NCI-H2196 (cell line): ENCODE measurements at regions not wholly inside any gene's neighbourhood (a gene's known extent, or its start where the extent isn't known, plus 50 kb on each side); places are given as distances from the start of the nearest gene placed in this dataset.
"Not testable (repeated sequence)": the region's sequence is repeated elsewhere in the genome, so short reads cannot be mapped to it uniquely, and the experiment has no call there.

Experiments used
- DNase-seq: peaks from one replicate; lab custom pipeline; 2025; ENCODE audit not compliant: unreplicated experiment; lab: John Stamatoyannopoulos, UW

DNA sequence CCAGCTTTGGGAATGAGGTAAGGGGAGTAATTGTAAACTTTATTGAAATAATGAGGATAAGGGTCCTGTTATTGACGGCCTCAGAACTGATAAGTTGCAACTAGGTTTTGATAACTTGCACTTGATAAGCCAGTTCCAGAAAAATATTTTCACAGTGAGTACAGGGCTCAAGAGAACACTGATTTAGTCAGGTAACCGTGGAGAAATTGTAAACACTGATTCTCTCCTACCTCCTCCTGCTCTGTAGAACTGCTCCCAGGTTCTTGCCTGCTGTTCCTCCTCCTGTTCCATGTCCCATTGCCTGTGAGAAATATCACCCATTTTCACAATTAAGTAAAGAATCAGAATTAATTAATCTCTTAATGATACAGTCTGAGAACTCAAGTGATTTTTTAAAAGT lies 55.0 kb upstream of the CXXC4 start:
- no peak for DNase-seq

DNA sequence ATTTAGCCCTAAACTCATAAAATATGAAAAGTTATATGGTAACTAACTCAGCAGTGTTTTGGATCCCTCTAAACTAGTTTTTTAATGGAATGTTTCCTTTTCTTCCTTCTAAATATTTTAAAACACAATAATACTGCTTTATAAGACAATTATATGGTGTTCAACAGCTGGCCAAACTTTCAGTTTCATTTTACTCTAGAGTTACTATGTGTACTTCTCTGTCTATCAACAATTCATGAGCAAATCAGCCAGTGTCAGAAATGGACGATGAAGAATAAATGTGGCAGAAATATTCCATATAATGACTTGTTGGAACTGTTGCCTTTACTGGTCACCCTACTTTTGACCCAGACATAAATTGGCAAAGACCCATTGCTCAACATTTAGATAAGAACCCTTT lies 64.8 kb upstream of the CXXC4 start:
- no peak for DNase-seq

DNA sequence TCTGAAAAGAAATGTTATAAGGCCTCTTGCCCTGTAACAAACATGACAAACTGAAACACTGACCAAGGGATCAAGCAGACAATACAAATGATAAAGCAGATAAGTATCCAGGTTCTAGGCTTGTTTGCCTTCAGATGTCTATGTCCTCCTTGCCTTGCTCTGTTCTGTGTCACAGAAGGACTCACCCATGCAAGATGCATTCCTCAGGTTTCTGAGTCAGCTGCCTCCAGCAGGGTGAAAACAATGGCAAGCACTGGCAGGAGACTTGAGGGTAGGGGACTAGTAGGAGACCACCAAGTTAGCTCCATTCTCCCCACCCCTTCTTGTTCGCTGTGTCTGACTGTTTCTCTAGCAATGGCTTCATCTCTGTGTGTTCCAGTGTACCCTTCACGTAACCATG lies 76.6 kb upstream of the CXXC4 start:
- no peak for DNase-seq

GRCh38 chr4:104574371-104574770 lies 79.7 kb upstream of the CXXC4 start:
- no peak for DNase-seq

- DNase-seq = no peak
Observed at GRCh38 chr4:104575278-104575677, 80.6 kb upstream of the CXXC4 start.

DNA sequence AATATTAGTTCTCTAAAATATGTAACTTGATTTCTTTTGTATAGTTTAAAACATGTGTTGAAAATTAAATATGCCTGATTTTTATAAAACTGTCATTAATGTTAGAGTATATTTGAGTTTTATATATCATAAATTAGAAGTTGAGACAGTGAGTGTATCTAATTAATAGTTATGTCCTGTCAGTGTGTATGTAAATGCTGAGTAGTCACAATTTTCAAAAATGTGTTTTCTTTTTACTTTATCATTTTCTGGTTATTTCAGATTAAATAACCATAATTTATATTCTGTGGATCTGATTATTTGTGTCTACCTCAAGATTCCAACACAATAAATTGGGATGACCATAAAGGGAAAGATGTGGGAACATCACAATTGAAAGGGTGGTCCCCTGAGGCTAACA lies 82.7 kb upstream of the CXXC4 start:
- no peak for DNase-seq

- not testable (repeated sequence) for DNase-seq
Observed at GRCh38 chr4:104581476-104581875, 86.8 kb upstream of the CXXC4 start.

DNA sequence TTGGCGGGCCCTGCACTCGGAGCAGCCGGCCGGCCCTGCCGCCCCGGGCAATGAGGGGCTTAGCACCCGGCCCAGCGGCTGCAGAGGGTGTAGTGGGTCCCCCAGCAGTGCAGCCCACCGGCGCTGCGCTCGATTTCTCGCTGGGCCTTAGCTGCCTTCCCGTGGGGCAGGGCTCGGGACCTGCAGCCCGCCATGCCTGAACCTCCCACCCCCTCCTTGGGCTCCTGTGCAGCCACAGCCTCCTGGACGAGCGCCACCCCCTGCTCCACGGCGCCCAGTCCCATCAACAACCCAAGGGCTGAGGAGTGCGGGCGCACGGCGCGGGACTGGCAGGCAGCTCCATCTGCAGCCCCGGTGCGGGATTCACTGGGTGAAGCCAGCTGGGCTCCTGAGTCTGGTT lies 87.4 kb upstream of the CXXC4 start:
- not testable (repeated sequence) for DNase-seq

GRCh38 chr4:104589264-104589868 lies 94.7 kb upstream of the CXXC4 start:
- DNase-seq = peak; percentile 31

DNA sequence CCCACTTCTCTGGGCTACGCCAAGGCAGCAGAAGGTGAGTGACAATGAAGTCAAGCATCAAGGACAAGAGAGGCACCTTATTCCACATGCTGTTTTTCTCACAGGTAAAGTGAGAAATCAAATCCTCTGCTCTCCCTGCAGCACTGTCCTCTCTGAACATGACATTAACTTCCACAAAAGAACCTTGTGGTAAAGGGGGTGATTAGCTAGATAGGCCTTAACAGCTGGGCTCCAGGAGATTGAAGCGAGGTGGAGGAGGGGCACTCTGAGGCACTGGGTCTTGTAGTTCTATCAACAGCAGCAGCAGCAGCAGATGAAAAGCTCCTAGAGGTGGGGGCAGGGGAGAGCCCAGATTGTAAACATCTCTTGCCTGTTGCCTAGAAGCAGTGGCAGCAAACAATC lies 96.8 kb upstream of the CXXC4 start:
- DNase-seq = peak; percentile 74

- DNase-seq = peak; percentile 4
Observed at GRCh38 chr4:104592183-104592582, 97.5 kb upstream of the CXXC4 start.

- DNase-seq = no peak
Observed at GRCh38 chr4:104593019-104593418, 98.3 kb upstream of the CXXC4 start.

GRCh38 chr4:104596189-104596588 lies 101.5 kb upstream of the CXXC4 start:
- DNase-seq = no peak

GRCh38 chr4:104615496-104615895 lies 120.8 kb upstream of the CXXC4 start:
- no peak for DNase-seq

DNA sequence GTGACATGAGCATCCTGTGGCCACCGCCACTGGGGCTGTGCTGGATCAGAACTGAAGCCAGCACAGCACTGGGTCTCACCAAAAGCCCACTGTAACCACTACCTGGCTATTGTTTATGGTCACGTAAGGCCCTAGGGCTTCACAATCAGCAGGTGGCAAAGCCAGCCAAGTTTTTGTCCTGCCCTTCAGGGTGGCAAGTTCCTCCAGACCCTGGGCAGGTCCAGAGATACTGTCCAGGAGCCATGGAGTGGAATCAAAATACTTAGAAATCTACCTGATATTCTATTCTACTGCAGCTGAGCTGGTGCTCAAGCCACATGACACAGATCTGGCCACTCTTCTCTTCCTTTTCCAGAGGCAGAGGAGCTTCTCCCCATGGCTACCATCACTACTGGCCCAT lies 121.2 kb upstream of the CXXC4 start:
- DNase-seq = no peak

- no peak for DNase-seq
Observed at GRCh38 chr4:104616401-104616820, 121.7 kb upstream of the CXXC4 start.

DNA sequence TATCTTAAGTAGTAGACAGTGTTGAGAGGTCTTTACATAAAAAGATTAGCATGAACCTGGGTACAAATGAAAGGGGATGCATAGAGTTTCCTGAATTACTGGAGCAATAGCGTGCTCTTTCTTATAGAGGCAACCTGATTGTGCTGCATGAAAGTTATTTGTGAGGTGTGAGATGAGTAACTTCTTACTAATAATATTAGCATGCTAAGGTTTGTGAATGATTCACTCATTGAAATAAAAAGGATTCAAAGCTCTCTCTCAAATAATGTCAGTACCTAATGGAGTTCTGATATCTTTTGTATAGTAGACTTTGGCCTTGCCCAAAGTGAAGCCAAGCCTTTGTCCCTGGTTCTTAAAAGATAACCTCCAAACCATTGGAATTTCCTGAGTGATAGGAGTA lies 131.0 kb upstream of the CXXC4 start:
- DNase-seq = no peak

- no peak for DNase-seq
Observed at GRCh38 chr4:104629601-104630000, 134.9 kb upstream of the CXXC4 start.

GRCh38 chr4:104630272-104630671 lies 135.6 kb upstream of the CXXC4 start:
- no peak for DNase-seq

DNA sequence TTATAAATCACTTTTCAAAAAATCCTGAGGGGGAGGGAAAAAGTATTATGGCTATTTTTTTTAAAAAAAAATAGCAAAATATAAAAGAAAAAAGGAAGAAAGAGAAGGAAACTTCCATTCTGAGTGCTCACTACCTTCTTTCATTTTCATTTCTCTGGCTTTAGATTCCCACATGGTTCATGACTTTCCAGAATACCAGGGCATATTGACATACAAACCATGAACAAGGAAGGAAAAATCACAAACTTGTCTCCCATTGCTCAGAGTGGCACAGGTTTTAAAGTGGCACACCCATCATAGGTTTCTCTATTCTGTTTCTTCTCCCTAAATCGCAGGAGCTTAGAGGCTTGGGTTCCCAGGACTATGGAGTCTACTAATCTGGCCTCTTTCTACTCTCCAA lies 136.3 kb upstream of the CXXC4 start:
- DNase-seq = no peak

DNA sequence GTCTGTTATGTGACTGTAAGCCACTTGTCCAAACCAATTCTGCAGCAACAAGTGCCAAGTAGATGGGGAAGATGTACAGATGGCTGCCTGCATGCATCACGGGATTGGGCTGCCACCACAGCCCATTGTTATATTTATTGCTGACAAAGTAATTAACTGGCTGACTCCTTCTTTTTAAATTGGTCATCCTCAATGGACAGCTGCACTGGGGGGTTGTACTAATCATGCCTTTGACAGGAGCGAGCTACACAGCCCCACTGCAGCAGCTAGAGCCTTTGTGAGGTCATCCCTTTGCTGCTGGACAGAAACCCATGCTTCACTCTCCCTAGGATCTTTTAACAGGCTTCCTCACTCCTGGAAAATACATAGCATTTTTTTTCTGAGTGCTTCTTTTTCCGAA lies 146.7 kb upstream of the CXXC4 start:
- DNase-seq = no peak

DNA sequence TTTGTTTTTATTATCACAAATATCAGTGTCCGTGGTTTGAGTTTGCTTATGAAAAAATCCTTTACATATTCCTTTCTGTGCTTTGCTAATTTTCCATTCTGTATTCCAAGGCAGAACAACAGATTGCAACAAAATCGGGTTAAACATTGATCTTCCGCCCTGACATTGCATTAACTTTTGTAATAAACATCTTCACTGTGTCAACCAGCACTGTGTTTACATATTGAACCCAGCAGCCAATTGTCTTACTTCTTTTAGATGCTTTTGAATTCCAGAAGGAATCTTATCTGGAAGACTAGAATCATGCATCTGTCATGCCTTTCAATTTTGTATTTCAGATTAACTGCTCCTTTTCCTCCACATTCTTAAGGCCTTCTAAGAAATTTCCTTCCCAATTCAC lies 147.8 kb upstream of the CXXC4 start:
- DNase-seq = no peak

DNA sequence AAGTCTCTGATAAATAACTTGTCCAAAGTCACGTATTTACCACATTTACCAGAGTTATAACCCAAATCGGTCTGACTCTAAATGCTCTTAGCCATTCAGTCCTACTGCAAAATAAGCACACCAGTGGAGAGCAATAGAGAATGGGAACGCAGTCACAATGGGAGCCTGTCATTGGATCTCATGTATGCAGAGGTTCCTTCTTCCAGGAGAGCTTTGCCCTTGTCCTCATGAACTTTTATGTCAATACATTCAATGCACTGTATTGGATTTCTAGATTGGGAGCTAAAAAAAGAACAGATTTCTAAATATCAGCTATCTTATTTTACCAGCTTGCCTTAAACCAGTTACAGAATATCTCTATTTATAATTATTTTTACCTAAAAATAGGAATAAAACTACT lies 149.1 kb upstream of the CXXC4 start:
- DNase-seq = no peak

- DNase-seq = no peak
Observed at GRCh38 chr4:104649631-104650030, 154.9 kb upstream of the CXXC4 start.
